Cardiac muscle cell (in vitro differentiated cells and primary cell): ENCODE measurements at regions not wholly inside any gene's neighbourhood (a gene's known extent, or its start where the extent isn't known, plus 50 kb on each side); places are given as distances from the start of the nearest gene placed in this dataset.

Experiments used
- DNase-seq, 2 donors: peaks; one replicate each; pipeline versions ENCODE4 v3.0.0 to v3.0.0-alpha.2; 2010 to 2017; ENCODE audit warnings: low read depth in 1 of 2, low spot score in 1 of 2
- H3K27ac ChIP-seq: fragments of 200-600 bp; sonication (generic); 2 replicates; pipeline ENCODE4 v1.5.1; 2016
- H3K27me3 ChIP-seq: fragments of 200-600 bp; sonication (generic); 2 replicates; pipeline ENCODE4 v1.6.0; 2016; ENCODE audit warnings: control low read depth
- H3K36me3 ChIP-seq: fragments of 200-600 bp; sonication (generic); 2 replicates; pipeline ENCODE4 v1.5.1; 2016; ENCODE audit warnings: control low read depth
- H3K4me1 ChIP-seq: fragments of 200-600 bp; sonication (generic); 2 replicates; pipeline ENCODE4 v1.8.1; 2017; ENCODE audit warnings: low read depth, mild to moderate bottlenecking, mixed run types
- H3K4me3 ChIP-seq: fragments of 200-600 bp; sonication (generic); 2 replicates; pipeline ENCODE4 v1.5.1; 2016; ENCODE audit warnings: mild to moderate bottlenecking
- H3K9me3 ChIP-seq: fragments of 200-600 bp; sonication (generic); 2 replicates; pipeline ENCODE4 v1.5.1; 2017; ENCODE audit warnings: low read depth, mild to moderate bottlenecking, control low read depth
- TF ChIP-seq, protein P1 (sequence below): IDR thresholded peaks from 2 replicates; pipeline ENCODE4 v1.5.1; 2012; ENCODE audit warnings: low read depth, mild to moderate bottlenecking, low read length

DNA sequence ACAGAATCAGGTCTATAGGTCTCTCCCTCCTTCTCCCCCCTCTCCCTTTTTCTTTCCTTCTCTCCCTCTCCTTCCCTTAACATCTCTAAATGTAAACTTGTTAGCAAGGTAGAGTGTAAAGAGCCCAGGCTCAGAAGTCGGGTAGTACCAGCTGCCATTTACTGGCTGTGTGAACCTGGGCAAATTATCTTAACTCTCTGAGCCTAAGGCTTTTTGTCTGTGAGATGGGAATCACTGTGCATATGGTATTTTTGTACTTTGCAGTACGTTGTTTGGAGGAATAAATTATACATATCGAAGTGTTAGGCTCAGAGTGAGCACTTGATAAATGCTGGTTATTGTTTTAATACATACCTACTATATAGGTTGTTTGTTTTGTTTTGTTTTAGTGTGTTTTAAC is 154.0 kb downstream of the RBMX2 start:
- Histone ChIP-seq H3K9me3 (no peaks in the 10 kb centered on the region), H3K4me1 (no peaks in the 10 kb centered on the region), H3K36me3 (no peaks in the 10 kb centered on the region), H3K27me3 (no peaks in the 10 kb centered on the region), H3K27ac (no peak overlapping the region), H3K4me3 (no peak overlapping the region)
- DNase-seq, result no peak
- TF ChIP-seq, protein P1, sequence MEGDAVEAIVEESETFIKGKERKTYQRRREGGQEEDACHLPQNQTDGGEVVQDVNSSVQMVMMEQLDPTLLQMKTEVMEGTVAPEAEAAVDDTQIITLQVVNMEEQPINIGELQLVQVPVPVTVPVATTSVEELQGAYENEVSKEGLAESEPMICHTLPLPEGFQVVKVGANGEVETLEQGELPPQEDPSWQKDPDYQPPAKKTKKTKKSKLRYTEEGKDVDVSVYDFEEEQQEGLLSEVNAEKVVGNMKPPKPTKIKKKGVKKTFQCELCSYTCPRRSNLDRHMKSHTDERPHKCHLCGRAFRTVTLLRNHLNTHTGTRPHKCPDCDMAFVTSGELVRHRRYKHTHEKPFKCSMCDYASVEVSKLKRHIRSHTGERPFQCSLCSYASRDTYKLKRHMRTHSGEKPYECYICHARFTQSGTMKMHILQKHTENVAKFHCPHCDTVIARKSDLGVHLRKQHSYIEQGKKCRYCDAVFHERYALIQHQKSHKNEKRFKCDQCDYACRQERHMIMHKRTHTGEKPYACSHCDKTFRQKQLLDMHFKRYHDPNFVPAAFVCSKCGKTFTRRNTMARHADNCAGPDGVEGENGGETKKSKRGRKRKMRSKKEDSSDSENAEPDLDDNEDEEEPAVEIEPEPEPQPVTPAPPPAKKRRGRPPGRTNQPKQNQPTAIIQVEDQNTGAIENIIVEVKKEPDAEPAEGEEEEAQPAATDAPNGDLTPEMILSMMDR, result no peak

DNA sequence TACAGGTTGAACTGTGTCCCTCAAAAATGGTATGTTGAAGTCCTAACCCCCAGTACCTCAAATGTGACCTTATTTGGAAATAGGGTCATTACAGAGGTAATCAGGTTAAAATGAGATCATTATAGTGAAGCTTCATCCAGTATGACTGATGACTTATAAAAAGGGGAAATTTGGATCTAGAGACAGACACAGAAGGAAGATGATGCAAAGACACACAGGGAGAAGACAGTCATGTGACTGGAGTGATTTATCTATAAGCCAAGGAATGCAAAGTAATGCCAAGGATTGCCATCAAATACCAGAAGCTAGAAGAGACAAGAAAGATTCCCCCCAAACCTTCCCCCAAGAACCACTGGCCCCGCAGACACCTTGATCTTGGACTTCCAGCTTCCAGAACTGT is 155.2 kb downstream of the RBMX2 start:
- no peaks in the 10 kb centered on the region for H3K9me3 ChIP-seq
- H3K4me3 ChIP-seq, result no peak overlapping the region
- no peaks in the 10 kb centered on the region for H3K27me3 ChIP-seq
- H3K4me1 ChIP-seq, result no peaks in the 10 kb centered on the region
- DNase-seq, result no peak
- H3K36me3 ChIP-seq, result no peaks in the 10 kb centered on the region
- TF ChIP-seq, protein P1, result no peak
- no peak overlapping the region for H3K27ac ChIP-seq

DNA sequence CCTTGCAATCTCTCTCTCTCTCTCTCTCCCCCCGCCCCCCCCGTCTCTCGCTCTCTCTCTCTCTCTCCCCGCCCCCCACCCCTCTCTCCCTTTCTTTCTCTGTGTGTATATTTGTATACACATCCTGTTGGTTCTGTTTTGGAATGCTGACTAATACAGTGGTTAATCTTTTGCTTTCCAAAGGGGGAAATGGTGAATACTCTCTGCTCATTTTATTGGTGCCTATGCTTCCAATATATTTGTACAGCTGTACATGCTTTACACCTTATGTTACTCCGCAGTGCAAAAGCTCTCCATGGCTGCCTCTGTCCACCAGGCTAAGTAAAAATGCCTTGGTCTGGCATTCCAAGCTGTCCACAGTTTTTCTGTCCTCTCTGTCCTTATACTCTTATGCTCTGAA is 158.8 kb downstream of the RBMX2 start:
- H3K27me3 ChIP-seq, result no peaks in the 10 kb centered on the region
- DNase-seq, result peak in 1 of 2 donors; percentile 28
- no peaks in the 10 kb centered on the region for H3K4me1 ChIP-seq
- H3K4me3 ChIP-seq, result no peak overlapping the region
- no peak overlapping the region for H3K27ac ChIP-seq
- no peaks in the 10 kb centered on the region for H3K9me3 ChIP-seq
- TF ChIP-seq, protein P1, result no peak
- H3K36me3 ChIP-seq, result no peaks in the 10 kb centered on the region

DNA sequence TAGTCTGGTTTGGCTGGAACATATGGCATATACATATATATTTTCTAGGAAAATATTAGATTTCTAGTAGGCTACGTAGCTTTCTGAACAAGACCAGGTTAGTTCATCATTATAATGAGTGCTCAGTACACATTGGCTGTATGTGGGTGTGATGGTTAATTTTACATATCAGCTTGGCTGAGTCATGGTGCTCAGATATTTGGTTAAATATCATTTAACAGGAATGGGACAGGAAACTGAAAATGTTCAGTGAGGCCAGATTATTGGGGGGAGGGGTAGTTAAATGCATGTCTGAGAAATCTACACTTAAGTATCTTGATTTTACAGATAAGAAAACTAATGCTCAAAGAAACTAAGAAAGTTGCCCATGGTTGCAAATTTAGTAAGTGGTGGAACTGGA is 160.1 kb downstream of the RBMX2 start:
- H3K27me3 ChIP-seq, result no peaks in the 10 kb centered on the region
- H3K36me3 ChIP-seq, result no peaks in the 10 kb centered on the region
- DNase-seq, result no peak
- H3K4me3 ChIP-seq, result no peak overlapping the region
- no peaks in the 10 kb centered on the region for H3K4me1 ChIP-seq
- TF ChIP-seq, protein P1, result no peak
- H3K27ac ChIP-seq, result no peak overlapping the region
- H3K9me3 ChIP-seq, result no peaks in the 10 kb centered on the region

DNA sequence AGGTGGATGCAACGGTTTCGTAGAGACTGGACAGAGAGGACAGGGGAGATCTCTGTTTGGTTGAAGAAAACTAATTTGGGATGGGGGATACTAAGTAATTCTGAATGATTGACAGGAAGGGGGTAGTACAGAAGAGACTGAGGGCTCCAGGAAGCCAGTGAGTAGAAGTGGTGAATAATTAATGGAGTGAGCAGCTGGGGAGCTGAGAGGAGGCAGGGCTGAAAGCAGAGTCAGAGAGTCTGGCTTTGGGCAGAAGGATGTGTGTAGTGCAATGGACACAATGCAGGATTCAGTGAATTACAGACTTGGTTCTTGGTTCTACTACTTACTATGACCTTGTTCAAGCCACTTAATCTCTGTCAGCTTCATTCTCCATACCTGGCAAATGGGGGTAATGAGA is 161.7 kb downstream of the RBMX2 start:
- Histone ChIP-seq H3K27ac (no peak overlapping the region), H3K27me3 (no peaks in the 10 kb centered on the region), H3K36me3 (no peaks in the 10 kb centered on the region), H3K4me3 (no peak overlapping the region), H3K4me1 (no peaks in the 10 kb centered on the region), H3K9me3 (no peaks in the 10 kb centered on the region)
- no peak for DNase-seq
- TF ChIP-seq, protein P1, result no peak
